HG03469 (cell line): ENCODE measurements at regions not wholly inside any gene's neighbourhood (a gene's known extent, or its start where the extent isn't known, plus 50 kb on each side); places are given as distances from the start of the nearest gene placed in this dataset.
"Not testable (repeated sequence)": the region's sequence is repeated elsewhere in the genome, so short reads cannot be mapped to it uniquely, and the experiment has no call there.

Experiments
- ATAC-seq: cut with Tn5 transposase; IDR thresholded peaks from one replicate; pipeline ENCODE4 v1.9.1; 2021; ENCODE audit warnings: mild to moderate bottlenecking, moderate library complexity, moderate number of reproducible peaks; ENCODE audit not compliant: unreplicated experiment

DNA sequence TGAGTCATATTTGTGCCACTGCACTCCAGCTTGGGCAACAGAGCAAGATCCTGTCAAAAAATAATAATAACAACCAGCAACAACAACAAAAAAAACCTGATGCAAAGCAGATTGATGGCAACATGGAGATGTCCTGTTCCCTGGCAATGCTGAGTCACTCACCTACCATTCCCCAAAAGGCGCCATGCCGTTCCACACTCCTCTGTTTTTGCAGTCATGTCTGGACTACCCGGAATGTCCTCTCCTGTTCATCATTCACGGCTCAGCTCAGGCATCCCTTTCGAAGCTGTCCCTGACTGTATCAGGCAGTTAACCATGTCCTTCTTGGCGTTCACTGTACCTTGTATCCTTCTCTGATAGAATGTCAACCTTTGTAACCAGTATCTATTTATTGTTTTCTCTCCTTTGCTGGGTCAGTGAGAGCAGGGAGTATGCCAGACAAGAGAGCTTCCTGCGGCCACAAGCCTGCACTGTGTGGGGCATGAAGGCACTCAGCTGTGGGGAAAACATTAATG is 147.7 kb downstream of the ABCC12 start:
- ATAC-seq, result no peak

DNA sequence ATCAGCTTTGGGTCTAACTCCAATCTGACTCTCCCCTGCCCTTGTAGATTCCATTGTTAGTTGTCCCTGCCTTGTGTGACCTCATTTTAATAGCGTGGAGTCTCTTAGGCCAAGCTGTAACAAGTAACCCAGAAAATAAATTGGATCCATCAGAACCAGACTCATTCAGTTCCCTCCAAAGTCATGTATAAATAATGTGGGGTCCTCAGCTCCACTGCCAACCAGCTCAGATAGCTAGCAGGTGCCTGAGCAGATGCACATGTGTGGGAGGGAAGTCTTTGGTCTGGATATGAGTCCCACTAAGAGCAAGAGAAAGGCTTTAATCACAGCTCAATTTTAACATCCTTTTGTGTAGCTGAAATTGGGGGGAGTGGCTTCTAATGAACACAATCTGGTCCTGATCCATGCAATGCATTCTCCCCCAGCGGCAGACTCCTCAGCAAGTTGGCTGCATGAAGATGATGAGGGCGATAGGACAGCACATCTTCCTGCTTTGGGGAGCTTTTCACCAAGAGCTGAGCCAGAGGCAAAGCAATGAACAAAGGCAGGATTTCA is 151.6 kb downstream of the ABCC12 start:
- no peak for ATAC-seq

DNA sequence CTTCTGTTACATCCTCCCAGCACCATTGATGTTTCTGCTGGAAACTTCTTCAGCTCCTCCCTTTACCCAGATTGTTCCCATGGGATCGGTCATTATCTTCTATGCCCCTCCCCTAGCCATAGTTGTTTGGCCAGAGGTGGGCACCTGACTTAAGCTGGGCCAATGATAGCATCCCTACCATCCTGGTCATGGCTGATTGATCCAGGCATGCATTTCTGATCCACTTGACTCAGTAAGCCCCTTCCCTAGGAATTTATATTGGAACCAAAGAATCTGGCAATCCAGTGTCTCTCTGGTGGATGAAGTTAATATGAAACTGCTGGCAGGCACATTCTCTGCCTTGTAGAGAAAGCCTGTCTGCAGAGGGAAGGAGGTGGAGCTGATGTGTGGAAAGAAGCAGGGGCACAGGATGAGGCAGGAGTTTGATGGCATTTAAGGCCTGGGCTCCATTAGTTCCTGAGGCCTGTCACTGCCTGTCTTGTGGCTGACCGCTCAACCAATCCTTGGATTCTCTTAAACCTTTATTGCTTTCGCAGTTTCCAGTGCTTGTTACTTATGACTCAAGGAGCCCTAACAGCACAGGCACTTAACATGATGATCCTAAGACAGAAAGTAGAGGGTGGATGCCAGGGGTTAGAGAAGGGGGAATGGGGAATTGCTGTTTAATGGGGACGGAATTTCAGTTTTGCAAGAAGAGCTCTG is 152.4 kb downstream of the ABCC12 start:
- ATAC-seq, result no peak

DNA sequence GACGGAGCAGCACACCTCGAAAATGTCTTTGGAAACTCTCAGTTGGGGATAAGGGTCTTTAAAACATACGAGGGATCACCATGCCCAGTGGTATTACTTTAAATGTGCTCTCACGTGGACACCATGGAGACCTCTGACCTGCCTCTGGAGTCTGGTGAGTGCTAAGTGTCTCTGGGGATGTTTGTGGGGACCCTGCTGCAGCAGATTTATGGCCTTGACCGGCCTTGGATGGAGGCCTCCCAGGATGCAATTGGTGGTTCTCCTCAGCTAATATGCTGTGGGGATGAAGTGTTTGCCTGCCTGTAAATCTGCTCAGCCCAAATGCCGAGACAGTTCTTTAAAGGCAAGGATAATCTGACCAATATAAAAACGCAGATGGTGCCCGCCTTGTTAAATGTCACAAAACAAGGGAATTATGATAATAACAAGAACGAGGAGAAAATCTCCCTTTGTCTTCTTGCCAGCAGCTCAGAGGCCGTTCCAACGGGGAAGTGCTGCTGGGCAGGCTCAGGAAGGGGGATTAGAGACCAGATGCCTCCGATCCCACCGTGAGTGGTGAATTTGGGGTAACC is 154.4 kb downstream of the ABCC12 start:
- no peak for ATAC-seq

DNA sequence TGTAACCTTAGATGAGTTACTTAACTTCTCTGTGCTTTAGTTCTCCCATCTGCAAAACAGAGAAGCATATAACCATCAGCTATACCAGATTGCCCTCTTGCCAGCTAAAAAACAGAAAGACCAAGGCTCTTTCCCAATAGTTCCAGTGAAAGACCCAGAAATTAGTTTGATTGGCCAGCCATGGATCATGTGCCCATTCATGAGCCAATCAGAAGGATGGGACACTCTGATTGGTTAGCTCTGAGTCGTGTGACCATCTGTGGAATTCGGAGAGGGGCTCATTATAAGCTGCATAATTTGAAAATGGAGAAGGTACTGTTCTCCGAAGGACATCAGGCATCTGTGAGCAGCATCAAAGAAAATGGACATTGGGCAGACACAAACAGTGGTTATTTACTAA is 155.2 kb downstream of the ABCC12 start:
- ATAC-seq, result no peak

DNA sequence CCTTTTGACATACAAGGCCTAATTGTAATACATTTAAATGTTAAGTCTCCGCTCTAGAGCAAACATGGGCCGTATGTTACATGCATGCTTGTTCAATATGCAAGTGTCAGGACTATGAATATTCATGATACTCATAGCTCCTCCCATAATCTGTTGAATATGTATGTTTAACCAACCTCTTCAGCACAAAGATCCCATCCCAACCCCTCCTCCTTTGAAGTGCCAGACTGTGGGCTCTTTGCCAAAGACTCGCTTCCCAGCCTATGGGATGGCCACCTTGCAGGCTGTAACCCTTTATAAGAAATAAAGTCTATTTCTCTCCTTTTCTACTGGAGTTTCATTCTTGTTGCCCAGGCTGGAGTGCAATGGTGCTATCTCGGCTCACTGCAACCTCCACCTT is 156.2 kb downstream of the ABCC12 start:
- no peak for ATAC-seq

DNA sequence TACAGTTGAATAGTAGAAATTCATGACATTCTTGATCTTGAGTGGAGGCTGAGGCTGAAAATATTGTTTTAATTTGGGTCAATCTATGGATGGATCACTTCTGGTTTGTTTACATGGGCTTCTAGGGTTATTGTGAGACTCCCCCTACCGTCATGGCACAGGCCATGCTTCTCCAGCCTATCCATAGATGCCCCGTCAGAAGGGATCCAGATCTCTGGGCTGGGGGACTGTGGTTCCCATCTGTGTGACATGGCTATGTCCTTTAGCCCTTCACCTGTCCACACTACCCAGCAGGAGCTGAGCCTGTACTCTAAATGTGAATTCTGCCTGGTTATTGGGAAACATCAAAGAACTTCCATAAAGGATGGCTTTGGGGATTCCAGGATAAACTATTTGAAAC is 160.4 kb downstream of the ABCC12 start:
- no peak for ATAC-seq

DNA sequence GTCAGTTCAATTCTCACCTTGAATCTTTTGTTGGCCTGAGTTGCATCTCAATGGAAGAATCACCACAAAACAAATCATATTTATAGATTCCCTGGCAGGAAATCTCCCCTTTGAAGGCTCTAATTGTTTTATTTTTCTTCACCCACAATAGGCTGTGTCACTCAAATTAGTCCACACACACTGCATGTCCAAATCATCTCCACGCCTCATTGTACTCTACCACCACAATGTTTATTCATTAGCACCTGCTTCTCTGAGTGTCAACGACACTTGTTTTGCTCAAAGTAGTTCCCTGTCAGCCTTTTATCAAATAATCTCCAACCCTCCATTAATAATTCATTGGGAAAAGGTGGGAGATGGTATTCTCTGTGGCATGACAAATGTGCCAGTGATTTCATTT is 164.3 kb downstream of the ABCC12 start:
- no peak for ATAC-seq

DNA sequence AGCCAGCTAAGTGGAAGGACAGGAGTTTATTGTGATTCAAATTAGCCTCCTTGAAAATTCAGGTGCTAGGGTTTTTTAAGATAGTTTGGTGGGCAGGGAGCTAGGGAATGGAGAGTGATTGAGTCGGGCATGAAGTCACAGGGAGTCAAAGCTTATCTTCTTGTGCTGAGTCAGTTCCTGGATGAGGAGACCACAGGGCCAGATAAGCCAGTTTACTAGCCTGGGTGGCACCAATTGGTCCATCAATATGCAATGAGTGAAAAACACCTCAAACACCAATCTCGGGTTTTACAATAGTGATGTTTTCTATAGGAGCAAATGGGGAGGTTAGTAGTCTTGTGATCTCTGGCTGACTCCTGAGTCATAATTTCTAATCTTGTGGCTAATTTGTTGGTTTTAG is 165.1 kb downstream of the ABCC12 start:
- ATAC-seq, result no peak

DNA sequence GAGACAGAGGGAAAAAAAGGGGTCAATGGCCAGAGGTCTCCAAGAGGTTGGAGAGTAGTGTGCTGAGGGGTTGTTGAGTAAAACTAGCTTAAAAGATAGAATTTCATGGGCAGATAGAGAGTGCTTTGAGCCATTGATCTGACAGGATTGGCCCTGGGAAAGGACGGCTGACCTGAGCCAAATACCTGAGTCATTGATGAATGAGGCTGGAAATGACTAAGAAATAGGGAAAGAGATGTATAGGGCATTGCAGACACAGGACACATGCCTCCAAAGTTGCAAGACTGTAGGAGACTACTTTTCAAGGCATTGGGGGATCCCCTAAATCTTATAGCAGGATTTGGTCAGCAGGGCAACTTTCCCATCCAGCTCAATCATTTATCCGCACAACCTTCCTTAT is 168.7 kb downstream of the ABCC12 start:
- ATAC-seq, result no peak

DNA sequence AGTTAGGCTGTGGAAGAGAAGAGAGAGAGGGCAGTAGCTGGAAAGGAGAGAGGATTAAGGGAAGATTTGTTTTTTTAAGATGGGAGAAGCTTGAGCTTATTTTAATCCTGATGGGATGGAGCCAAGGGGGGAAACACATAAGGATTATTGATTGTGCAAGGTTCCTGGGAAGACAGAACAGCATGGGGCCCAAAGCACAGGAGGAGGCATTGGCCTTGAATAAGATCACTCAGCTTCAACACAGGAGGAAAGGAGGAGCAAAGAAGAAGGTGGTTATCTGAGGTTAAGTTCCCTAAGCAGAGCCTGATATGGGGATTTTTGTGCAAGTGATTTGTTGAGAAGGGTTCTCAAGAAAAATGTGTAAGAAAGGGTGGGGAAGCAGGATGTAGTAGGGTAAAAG is 169.8 kb downstream of the ABCC12 start:
- ATAC-seq, result no peak

DNA sequence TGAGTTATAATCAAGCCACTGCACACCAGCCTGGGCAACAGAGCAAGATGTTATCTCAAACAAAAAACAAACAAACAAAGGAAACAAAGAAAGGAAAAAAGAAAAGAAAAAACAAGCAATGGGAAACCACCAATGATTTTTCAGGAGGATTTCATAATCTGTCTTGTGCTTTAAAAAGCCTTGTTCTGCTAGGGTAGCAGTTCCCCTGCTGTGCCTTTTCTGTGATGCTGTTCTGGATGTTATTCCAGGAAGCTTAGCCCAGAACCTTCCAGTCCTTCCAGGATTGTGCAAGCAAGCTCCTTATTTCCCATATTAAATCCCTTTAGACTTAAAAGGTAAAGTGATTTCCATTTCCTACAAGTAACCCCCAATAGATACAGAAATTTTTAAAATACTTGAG is 171.1 kb downstream of the ABCC12 start:
- ATAC-seq, result no peak

DNA sequence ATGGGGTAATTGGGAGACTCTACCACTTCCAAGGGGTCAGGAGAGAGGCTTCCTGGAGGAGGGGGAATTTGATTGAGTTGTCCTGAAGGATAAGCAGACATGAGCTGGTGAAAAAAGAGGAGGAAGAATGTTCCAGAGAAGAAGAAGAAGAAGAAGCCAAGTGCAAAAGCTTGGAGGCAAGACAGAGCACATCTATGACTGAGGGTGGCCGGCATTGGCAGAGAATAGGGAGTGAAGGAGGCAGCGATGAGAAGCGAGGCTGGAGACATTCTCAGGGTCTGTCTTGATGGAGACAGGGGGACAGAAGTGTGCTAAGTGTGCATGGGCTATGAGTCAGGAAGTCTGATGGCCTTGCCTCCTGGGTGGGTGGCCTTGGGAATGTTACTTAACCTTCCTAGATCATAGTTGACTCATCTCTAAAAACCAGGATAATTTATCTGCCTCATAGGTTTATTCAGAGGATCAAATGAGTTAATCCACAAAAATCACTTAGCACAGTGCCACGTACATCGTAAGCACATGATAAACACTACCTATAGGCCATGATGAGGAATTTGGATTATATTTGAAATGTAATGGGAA is 171.7 kb downstream of the ABCC12 start:
- no peak for ATAC-seq

DNA sequence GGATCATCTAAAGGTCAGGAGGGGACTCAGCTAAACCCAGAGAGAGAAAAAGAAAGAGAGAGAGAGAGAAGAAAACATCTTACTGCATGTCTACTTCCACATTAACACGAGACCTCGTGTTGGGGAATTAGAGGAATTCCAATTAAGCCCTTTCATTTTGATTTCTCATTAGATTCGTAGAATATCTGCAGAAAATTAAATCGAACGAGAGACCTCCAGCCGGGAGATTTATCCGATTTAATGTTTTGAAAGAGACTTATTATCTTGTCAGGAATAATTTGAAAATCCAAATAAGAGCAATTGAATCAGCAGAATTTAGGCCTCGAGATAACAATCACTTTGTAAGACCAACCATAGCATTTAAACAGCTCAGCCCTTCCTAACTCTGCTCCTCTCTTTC is 175.6 kb downstream of the ABCC12 start:
- no peak for ATAC-seq

DNA sequence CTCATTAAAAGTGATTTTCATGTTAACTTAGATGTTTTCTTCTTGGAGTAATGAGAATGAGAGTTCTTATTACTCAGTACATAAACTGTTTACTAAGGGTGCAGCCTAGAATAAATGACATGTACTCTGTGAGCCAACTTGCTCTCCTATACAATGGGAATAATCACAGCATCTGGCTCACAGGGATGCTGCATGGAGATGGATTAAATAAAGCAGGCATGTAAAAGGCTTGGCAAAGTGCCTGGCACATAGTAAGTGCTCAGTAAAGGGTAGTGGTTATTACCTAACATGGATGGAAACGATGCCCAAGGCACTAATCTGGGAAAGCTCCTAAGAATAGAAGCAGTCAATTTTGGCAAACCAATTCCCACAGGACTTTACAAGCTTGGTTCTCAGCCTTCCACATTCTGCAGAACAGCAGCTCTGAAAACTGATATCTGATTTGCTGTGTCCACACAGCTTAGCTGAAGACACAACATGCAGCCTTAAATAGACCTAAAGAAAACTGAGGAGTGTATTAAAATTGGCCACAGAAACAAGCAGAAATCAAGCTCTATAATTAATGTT is 176.1 kb downstream of the ABCC12 start:
- no peak for ATAC-seq

DNA sequence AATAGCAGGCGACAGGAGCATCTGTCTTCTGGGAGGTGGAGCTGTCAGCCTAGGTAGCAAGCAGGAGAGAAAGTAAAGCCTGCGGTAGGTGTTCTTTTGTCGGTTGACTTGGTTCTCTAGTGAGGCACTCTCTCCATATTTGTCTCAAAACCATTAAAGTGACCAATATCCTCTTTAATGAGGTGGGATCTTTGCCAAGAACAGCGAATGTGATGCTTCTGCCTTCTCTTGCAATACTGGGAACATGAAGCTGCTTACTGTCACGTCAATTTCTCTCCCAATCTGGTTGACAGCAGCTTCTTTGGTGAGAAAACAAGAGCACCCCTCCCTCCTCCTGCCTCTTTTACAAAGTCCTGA is 176.7 kb downstream of the ABCC12 start:
- no peak for ATAC-seq

DNA sequence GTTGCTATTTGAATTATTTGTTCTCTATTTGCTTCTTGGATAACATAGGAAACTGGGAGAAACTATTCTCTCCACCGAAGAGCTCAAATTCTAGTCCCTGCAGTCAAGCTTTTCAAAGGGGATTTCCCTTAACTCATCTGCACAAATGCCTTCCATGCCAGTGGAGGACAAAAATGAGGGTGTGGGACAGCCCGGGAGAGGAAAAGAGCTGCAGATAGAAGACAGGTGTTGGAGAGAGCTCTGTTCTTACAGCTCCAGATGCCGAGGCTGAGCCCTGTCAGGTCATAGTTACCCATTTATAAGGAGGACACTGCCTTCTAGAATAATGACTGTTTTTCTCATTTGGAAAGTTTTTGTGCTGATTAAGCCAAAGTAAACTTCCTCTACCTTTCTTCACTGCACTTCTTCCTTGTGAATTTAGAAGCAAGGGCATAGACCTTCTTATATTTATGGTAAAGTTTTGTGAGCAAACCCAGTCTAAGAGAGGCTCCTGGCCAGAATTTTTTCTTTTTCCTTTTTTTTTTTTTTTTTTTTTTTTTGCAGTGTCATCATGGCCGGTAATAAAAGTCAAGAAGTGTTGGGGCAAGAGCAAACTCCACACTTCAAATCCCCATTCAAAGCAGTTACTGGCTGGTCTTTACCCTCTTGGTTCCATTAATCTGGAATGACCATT is 177.2 kb downstream of the ABCC12 start:
- no peak for ATAC-seq

DNA sequence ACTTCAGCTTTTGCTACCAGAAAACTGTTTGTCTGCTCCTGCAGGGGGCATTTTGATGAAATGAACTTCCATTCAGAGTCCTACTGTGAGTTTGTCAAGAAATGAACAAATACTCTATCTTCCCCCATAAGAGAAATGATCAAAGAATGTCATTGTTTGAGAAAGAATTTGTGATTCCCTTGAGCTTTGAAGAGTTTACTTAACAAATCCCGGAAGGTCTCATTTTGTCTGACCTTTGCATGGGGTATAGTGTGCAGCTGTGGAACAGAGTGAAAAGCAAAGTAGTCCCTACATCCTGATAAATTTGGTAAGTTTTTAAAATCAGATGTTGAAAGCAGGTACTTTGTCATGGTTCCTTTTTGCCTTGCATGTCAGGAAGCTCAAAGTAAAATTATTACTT is 178.0 kb downstream of the ABCC12 start:
- no peak for ATAC-seq

DNA sequence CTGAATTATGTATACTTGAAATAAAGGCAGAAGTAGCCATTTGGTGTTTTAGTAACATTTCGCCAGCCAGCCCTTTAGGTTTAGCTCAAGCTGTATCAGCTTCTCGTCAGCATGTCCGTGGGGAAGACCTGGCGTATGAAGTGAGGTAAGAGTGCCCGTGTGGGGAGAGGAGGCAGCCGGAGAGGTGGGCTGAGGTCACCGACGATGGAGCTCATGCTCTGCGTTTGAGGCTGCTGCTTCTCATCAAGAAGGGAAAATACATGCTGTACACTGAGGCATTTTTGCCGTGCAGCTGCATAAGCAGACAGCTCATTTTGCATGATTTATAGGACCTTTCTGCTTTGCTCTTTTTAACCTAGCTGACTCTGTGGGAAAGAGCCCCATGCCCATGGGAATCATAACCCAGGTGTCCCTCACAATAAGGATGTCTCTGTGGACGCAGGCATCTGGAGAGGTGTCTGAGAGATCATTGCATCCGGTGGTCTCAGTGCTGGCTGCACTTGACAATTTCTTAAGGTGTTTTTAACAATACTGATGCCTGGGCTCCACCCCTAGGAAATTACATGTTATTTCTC is 179.1 kb downstream of the ABCC12 start:
- no peak for ATAC-seq

DNA sequence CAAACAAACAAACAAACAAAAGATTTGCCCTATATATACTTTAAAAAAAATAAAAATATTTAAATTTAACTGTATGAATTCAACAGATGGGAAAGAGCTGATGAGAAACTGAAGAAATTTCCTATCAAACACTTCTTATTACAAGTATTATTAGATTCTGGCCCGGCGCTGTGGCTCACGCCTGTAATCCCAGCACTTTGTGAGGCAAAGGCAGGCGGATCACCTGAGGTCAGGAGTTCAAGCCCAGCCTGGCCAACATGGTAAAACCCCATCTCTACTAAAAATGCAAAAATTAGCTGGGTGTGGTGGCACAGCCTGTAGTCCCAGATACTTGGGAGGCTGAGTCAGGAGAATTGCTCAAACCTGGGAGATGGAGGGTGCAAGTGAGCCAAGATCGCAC is 180.8 kb downstream of the ABCC12 start:
- not testable (repeated sequence) for ATAC-seq

DNA sequence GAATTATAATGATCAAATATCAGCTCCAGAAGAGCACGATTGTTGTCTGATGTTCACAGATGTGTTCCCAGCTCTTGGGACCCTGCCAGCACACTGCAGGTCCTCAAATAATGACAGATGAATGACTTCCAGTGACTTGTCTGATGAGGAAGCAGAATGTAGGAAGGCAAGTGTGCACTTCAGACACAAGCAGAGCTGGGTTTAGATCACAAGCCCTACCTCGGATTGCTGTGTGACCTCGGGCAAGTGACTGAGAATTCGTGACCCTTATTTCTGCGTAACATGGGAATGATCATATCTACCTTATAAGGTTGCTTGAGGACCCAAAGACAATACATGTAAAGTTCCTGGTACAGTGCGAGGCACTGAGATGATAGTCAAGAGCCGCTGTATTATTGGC is 182.2 kb downstream of the ABCC12 start:
- no peak for ATAC-seq
